Activated CD4-positive, alpha-beta T cell treated with anti-CD3 and anti-CD28 coated beads, Interleukin-2, amount 50 U/mL, for 1 hour (primary cell): ENCODE measurements at regions not wholly inside any gene's neighbourhood (a gene's known extent, or its start where the extent isn't known, plus 50 kb on each side); places are given as distances from the start of the nearest gene placed in this dataset.

Experiments
- DNase-seq: peaks from one replicate; pipeline ENCODE4 v3.0.0-alpha.2; 2020

DNA sequence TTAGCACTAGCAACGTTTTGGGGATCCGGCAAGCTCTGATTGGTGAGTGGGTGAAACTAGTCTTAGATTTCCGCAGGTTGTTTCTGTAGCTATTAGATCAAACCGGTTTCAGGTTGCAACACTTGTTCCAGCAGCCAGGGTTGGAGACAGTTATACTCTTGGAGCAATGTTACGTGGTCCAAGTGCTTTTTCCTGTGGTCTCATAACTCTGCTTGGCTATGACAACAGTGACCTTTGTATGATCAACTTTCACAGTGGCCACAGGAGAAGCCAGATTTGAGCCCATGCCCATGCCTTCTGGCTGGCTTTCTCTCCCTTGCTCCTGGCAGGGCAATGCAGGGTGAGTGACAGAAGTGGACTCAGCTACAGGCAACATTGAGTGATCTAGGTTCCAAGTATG is 84.5 kb upstream of the TAF1B start:
- no peak for DNase-seq

- DNase-seq, result no peak
These were observed 83.0 kb upstream of the TAF1B start for GRCh38 chr2:9760069-9760901.

GRCh38 chr2:9760902-9761228 is 82.4 kb upstream of the TAF1B start:
- no peak for DNase-seq

DNA sequence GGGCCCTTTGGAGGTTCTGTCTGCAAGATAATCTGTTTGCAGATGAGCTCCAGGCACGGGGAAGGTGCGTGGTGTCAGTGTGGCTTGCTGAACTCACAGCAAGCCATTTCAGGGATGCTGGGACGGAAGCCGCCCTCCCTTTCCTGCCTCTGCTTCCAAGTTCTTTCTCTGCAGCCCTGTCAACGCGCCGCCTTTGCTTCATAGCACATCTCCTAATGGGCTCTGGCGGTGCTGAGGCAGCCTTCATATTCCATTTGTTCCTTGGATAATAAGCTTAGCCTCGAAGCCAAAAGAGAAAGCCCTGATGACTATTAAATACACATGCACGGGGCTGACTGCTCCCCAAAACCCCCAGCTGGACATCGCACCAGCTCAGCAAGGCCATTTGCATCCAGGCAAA is 81.7 kb upstream of the TAF1B start:
- DNase-seq, result no peak

DNA sequence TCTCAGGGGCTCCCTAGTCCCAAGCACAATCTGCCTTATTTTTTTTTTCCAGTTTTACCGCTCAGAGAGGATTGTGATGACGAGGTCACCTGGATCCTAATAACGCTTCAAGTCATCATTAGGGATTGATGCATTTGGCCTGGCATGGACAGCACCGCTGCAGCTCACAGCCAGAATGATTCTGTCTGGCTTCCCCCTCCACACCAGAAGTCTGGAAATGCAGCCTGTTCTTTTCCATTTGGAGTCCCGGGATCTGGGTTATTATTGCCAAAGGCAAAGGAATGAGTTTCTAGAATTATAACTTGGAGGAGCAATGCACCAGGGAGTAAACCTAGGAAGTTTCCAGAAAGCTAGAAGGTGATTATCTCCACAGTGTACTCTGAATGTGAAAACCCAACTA is 81.1 kb upstream of the TAF1B start:
- DNase-seq, result no peak

GRCh38 chr2:9762941-9763340 is 80.3 kb upstream of the TAF1B start:
- no peak for DNase-seq

GRCh38 chr2:9763356-9764152 is 79.7 kb upstream of the TAF1B start:
- no peak for DNase-seq

GRCh38 chr2:9764153-9764778 is 79.0 kb upstream of the TAF1B start:
- DNase-seq, result no peak

DNA sequence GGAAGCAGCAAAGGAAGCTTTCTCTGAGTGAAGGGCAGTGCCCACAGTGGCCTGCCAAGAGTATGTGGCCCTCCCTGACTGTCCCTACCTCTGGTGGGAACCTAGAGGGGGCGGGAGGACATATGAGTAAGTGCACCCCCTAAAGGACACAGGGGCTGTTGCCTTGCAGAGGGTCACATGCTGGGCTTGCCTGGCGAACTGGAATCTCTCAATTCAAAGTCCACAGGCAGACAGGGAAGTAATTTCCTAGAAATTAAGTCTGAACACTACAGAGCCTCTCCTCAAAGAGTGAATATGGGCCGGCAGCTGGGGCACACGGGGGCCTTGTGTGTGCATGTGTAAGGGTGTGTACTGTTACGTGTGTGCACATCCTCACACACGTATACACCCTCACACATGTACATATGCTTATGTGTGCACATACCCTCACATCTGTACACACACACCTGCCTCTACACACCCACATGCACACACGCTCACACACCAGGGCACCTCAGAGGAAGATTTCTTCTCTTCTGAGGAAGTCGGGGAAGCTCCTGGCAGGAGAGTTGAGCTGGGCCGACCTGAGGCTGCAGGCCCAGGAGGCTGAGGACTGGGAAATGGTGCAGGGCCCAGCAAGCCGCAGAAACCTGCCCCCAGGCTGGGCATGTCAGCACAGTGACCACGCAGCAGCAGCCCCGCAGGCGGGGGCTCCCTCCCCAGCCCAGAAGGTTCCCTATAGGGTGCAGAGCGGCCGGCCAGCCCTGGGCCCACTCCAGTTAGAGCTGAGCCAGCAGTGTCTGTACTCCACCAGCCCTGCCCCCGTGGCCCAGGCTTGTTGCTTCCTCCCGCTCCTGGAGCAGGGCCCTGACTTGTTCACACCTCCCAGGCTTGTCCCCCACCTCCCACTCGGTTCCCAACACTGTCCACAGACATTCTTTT is 77.4 kb upstream of the TAF1B start:
- no peak for DNase-seq

GRCh38 chr2:9767656-9768281 is 75.5 kb upstream of the TAF1B start:
- DNase-seq, result no peak

DNA sequence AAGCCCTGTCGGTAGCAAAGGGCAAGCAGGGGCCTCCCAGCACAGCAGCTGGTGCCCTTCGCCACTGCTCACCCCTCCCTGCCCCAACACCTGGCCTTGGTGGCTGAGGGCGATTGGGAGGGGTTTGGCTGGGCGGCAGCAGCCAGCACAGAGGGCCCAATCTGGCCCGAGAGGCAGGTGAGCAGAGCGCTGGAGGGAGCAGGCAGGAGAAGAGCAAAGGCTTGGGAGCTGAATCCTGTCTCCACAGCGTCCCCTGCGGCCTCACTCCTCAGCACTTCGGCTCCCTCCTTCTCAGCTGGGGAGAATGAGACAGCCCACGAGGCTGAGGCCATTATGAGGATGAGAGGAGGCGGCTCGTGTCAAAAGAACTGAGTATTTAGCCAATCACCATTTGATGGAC is 74.9 kb upstream of the TAF1B start:
- no peak for DNase-seq

GRCh38 chr2:9769171-9770005 is 73.9 kb upstream of the TAF1B start:
- DNase-seq, result peak; percentile 10

DNA sequence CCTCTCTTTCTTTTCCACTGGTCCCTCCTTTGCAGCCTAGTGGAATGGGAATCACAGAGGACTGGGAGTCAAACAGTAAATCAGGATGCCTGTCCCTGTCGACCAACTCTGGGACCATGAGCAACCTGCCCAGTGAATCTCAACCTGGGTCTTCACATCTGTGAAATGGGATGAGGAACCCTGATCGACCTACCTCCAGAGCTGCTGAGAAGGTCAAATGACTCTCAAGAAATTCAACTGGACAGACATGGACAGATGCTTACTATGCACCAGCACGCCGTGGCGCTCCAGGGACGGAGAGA is 73.3 kb upstream of the TAF1B start:
- DNase-seq, result no peak

GRCh38 chr2:9770308-9771100 is 72.8 kb upstream of the TAF1B start:
- DNase-seq, result peak; percentile 57

GRCh38 chr2:9771101-9771449 is 72.2 kb upstream of the TAF1B start:
- no peak for DNase-seq

DNA sequence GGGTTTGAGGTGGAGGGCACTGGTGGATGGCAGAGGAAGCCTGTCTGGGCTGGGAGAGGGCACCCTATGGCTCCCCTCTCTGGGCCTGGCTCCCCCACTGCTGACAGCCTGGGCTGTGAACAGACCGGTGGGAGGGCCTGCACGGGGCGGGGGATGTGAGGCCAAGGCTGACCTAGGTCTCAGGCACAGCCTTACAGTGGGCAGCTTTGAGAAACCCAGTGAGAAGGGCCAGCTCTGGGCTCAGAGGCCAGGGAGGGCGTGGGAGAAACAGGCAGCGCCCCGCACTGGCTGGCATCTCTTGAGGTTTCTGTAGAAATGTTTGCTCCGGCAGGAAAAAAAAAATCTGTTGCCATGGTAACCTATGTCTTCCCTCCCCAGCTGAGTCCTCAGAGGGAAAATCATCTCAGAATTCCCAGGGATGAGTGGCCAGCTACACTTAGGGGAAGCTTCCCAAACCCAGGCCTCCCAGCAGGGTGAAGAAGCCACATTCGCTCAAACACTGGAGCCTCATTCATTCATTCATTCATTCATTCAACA is 71.7 kb upstream of the TAF1B start:
- DNase-seq, result no peak

- no peak for DNase-seq
These were observed 71.0 kb upstream of the TAF1B start for GRCh38 chr2:9772035-9772998.

DNA sequence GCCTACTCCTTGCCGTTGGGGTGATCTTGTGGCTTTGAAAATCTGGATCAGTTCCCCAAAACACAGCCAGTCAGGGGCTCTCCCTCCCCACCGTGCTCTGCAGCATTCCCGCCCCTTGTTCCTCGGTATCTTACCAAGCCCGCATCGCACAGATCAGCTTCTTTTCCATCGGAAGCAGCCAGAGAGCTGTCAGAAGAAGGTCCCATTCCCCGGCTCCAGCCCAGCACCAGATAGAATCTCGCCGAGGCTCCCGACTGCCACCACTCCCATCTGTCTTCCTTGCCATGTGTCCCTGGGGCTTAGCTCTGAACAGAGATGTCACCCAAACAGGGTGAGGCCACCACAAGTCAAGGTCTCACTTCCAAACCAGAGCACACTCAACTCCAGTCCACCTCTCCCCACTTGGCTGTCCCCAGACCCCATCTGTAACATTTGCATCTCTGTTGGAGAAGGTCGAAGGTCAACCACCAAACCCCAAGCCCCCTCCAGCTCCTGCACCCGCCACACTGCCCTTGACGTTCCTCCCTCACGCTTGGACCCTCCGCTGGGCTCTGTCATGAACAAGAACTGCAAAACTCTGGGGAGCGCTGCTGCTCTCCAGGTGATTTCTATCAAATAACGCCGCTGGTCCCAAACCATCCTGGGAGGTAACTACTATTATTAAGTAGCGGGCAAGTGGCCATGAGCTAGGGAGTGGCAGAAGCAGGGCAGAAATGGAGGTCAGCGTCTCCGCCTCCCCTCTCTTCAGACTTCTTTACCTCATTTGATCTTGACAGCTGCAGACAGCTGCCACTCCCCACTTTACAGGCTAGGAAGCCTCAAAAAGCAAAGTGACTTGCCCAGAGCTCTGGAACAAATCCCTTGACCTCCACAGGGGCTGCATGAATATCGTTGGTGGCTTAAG is 70.0 kb upstream of the TAF1B start:
- DNase-seq, result no peak
